ENCODE measurements at regions not wholly inside any gene's neighbourhood (a gene's known extent, or its start where the extent isn't known, plus 50 kb on each side); places are given as distances from the start of the nearest gene placed in this dataset.
"Not testable (repeated sequence)": the region's sequence is repeated elsewhere in the genome, so short reads cannot be mapped to it uniquely, and the experiment has no call there.

DNA sequence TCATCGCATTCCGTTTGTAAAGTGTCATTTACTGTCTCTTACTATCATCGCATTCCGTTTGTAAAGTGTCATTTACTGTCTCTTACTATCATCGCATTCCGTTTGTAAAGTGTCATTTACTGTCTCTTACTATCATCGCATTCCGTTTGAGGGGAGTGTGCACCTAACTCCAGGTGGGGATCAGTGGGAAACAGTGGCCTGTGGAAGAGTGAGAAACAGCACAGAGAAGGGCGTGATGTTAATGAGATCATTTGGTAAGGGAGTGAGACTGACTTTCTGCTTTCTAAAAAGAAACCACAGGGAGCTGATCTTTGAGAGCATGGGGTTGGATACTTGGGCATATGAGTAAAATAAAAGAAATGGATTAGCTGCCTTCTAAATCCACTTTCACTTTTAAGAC, 77.5 kb upstream of the ZPLD1 start:
- TF ChIP-seq, protein P1, sequence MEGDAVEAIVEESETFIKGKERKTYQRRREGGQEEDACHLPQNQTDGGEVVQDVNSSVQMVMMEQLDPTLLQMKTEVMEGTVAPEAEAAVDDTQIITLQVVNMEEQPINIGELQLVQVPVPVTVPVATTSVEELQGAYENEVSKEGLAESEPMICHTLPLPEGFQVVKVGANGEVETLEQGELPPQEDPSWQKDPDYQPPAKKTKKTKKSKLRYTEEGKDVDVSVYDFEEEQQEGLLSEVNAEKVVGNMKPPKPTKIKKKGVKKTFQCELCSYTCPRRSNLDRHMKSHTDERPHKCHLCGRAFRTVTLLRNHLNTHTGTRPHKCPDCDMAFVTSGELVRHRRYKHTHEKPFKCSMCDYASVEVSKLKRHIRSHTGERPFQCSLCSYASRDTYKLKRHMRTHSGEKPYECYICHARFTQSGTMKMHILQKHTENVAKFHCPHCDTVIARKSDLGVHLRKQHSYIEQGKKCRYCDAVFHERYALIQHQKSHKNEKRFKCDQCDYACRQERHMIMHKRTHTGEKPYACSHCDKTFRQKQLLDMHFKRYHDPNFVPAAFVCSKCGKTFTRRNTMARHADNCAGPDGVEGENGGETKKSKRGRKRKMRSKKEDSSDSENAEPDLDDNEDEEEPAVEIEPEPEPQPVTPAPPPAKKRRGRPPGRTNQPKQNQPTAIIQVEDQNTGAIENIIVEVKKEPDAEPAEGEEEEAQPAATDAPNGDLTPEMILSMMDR (conservative IDR thresholded peaks at IDR 0.05; ENCODE audit: low read length): not testable (repeated sequence)
- TF ChIP-seq EZH2phosphoT487 (IDR thresholded peaks at IDR 0.05; ENCODE audit: borderline replicate concordance): not testable (repeated sequence)

All from Loucy (cell line).